NCI-H2171 (cell line): ENCODE measurements at regions not wholly inside any gene's neighbourhood (a gene's known extent, or its start where the extent isn't known, plus 50 kb on each side); places are given as distances from the start of the nearest gene placed in this dataset.

Experiments used
- DNase-seq: peaks from one replicate; lab custom pipeline; 2025; lab: John Stamatoyannopoulos, UW

DNA sequence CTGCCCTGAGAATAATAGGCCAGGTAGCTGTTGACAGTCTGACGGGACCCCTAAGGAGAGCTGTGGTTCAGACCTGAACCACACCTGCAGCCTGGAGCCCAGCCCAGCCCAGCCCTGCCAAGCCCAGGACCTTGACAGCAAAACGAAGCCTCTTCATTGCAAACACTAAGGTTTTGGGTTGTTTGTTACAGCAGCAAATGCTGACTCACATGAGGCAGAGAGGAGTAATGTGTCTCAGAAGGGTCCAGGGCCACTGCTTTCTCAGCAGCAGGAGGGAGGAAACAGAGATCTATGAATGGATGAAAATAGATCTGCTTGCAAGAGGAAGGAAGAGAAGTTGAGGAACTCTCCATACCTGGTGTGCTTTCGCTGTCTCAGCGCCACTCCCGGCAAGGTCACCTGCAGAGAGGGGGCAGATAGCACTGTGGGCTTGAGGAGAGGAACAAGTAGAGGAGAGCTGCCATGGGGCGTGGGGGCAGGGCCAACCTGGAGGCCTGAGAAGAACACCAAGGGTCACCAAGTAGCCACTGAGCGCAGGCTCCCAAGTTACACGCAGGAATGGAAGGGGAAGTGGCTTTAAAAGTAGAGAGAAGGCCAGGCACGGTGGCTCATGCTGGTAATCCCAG, 127.2 kb downstream of the ZNF281 start:
- no peak for DNase-seq

DNA sequence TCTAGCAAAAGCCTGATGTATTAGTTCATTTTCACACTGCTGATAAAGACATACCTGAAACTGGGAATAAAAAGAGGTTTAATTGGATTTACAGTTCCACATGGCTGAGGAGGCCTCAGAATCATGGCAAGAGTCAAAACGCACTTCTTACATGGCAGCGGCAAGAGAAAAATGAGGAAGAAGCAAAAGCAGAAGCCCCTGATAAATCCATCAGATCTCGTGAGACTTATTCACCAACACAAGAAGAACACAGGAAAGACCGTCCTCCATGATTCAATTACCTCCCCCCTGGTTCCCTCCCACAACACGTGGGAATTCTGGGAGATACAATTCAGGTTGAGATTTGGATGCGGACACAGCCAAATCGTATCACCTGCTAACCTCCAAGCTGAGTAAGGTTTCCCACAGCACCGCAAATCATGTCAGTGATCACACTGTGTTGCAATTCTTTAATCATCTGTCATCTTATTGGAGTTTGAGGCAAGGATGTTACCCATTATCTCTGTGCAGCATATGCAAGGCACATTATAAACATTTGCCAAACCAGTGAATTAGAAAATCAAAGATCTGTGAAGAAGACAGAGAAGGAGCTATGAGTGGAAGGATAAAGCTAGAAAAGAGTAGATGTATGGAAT, 128.5 kb downstream of the ZNF281 start:
- no peak for DNase-seq

GRCh38 chr1:200279810-200280411, 129.9 kb downstream of the ZNF281 start:
- no peak for DNase-seq

DNA sequence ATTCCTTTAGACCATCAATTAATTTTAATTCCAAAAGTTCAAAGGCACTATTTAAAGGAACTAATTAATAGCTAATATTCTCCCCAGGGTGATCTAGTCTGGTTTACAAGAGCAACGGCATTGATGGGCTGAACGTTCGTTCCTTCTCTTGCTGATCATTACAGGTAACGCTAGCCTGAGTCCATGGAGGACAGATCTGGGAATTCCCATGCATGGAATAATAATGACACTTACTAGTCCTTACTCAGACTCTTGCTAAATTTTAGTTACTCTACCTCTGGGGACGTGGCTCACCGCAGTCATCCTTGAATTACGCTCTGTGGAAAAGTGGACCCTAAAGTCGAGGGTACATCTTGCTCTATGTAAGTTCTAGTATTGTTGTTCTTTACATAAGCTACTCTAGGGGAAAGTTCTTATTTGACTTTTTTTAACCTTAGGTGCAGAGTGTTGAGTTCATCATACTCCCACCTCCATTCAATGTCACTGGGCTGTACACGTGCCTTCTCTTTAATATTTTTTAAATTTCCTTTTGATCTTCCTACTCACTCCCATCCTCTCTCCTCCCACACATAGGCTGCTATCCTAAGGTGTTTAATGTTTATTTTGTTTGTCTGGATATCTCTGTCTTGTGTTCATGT, 133.9 kb downstream of the ZNF281 start:
- no peak for DNase-seq

- DNase-seq, result no peak
These were observed 134.4 kb downstream of the ZNF281 start for GRCh38 chr1:200275415-200275814.

DNA sequence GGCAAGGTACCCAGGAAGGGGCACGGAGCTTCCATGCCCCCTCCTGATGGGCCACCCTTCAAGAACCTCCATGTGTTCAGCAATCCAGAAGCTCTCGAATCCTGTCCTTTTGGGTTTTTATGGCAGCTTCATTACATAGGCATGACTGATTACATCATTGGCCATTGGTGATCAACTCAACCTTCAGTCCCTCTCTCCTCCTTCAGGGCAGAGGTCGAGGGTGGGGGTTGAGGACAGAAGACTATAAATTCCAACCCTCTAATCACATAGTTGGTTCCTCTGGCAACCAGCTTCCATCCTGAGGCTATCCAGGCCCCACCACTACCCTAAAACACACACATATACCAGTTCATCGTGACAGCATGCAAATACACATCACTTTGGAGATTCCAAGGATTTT, 135.7 kb downstream of the ZNF281 start:
- no peak for DNase-seq

DNA sequence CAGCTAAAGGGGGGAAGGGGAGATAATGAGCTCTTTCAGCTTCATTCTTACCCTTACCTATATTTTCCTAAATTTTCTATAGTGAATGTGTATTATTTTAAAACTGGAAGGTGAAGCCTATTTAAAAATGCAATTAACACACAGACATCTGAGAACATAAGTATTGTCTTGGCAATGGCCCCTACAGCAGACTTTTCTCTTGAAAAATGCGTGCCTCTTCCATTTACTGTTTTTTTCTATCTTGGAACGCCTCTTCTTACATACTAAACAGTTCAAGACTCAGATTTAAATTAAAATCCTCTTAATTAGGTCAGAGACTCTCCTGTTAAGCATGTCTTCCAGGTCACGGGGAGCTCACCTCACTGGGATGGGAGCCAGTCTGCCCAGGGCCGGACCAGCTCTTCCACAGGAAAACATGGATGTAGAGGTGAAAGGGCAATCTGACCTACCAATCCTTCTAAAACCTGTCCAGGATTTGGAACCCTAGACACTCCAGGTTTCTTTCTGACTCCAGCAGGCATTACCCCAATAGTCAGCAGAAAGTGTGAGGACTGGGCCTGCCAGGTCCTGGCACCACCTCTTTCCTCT, 137.3 kb downstream of the ZNF281 start:
- no peak for DNase-seq

DNA sequence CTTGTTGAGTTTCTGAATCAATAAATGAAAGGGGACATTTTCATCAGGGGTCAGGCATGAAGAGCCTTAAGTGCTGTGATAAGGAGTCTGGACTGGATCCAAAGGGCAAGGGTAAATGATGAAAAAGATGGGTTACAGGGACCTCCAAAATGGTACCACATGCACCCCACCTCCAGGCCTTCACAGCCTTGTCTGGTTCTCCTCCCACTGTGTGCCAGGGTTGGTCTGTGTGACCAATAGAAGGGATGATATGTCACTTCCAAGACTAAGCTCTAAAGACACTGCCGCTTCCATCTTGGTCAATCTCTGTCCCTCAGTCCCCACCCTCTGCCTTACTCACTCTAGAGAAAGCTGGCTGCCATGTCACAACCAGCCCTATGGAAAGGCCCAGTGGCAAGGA, 140.6 kb downstream of the ZNF281 start:
- DNase-seq, result no peak

GRCh38 chr1:200267937-200268336, 141.9 kb downstream of the ZNF281 start:
- DNase-seq, result no peak

GRCh38 chr1:200267458-200267857, 142.4 kb downstream of the ZNF281 start:
- DNase-seq, result no peak

DNA sequence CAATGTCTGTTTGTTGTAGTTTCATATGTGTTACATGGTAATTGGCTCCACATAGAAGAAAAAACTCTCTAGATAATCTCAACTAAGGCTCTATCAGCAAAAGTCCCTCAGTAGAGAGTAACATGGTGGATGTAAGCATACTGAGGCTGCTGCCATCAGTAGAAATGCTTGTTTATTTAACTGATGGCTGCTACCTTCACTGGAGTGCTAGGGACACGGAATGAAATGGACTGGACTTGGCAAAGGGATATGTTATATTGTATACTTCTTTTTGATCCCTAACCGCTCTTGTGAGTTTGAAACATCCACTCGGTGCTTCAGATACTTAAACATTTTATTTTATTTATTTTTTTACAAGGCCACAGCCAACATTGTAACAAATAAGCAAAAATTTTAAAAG, 143.0 kb downstream of the ZNF281 start:
- DNase-seq, result no peak

DNA sequence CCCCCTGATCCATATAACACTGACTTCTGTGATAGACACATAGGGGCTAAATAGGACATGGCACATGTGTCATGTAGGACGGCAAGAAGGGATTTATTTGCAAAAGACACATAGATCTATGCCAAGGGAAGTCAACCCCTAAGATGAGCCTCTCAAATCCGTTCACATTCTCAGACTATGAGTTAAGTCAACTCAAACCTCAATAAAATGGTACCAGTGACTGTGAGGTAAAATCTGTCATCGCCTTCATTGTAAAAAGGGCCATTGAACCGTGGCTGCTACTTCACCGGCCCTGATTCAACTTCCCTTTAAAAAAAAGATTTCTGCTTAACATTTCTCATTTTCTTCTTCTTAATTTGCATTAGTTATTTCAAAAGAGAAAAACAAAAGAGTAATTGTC, 144.0 kb downstream of the ZNF281 start:
- no peak for DNase-seq

GRCh38 chr1:200265104-200265503, 144.7 kb downstream of the ZNF281 start:
- no peak for DNase-seq

GRCh38 chr1:200263203-200263602, 146.6 kb downstream of the ZNF281 start:
- DNase-seq, result no peak

- DNase-seq, result no peak
These were observed 147.4 kb downstream of the ZNF281 start for GRCh38 chr1:200262326-200262965.

GRCh38 chr1:200260597-200261335, 149.1 kb downstream of the ZNF281 start:
- DNase-seq, result no peak

DNA sequence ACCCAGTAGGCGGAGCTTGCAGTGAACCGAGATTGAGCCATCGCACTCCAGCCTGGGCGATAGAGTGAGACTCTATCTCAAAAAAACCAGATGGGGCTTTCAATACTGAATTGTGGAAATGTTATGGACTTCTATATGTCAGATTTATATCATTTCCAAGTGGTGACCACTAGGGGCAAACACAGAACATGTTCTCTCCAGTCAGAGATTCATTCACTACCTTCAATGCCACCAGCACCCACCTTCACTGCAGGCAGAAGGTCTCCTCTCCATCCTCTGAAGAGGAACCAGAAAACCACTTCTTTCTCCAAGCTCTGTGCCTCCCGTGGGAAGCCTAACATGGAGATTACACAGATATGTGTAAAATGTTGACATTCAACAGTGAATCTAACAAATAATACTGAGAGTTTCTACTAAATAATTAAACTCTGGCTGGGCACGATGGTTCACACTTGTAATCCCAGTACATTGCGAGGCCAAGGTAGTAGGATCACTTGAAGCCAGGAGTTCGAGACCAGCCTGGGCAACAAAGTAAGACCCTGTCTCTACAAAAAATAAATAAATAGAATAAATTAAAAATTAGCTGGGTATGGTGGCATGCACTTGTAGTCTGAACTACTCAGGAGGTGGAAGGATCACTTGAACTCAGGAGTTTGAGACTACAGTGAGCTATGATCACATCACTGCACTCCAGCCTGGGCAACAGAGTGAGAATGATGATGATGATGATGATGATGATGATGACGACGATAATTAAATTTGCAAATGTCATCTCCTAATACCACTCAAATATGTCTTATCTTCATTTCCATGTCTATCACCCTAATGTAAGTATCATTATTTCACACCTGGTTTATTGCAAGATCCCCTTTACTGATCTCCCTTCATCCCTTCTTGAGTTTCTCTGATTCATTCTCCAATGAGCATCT, 151.1 kb downstream of the ZNF281 start:
- DNase-seq, result no peak

- no peak for DNase-seq
These were observed 152.6 kb downstream of the ZNF281 start for GRCh38 chr1:200257235-200257634.

DNA sequence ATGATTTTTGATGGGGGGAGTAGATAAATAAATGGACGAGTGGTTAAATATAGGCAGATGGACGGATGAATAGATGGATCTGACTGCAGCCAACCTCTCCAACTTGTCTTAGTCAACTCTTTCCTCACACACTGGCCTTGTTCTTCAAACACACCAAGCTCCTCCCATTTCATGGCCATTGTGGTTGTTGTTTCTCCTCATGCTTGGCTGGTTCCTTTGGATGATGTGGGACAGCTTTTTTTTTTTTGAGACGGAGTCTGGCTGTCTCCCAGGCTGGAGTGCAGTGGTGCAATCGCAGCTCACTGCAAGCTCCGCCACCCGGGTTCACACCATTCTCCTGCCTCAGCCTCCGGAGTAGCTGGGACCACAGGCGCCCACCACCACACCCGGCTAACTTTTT, 155.2 kb downstream of the ZNF281 start:
- peak; percentile 7 for DNase-seq

- no peak for DNase-seq
These were observed 155.9 kb downstream of the ZNF281 start for GRCh38 chr1:200253774-200254495.
